ENCODE measurements at regions not wholly inside any gene's neighbourhood (a gene's known extent, or its start where the extent isn't known, plus 50 kb on each side); places are given as distances from the start of the nearest gene placed in this dataset.

GRCh38 chr20:63145156-63145555, 70.8 kb downstream of the YTHDF1 start:
- ATAC-seq: no peak
- 59 to 79% methylated on average over 1 to 3 of the region's 4 CpGs for WGBS, 2 donors (ENCODE audit: low coverage in 1 of 2)
- no peaks in the 10 kb centered on the region for H3K36me3 ChIP-seq
- H3K27me3 ChIP-seq: peaks cover 76% of the 10 kb centered on the region
- TF ChIP-seq CTCF (IDR thresholded peaks at IDR 0.05) (no peak), POLR2AphosphoS5 (IDR thresholded peaks at IDR 0.05) (no peak), POLR2A (IDR thresholded peaks at IDR 0.05) (no peak), EP300 (IDR thresholded peaks at IDR 0.05) (no peak)
- H3K4me3 ChIP-seq: no peak overlapping the region
- no peak overlapping the region for H3K27ac ChIP-seq
- H3K4me1 ChIP-seq: no peaks in the 10 kb centered on the region
- H3K9me3 ChIP-seq: peaks cover 0 to 26% (median 0%) of the 10 kb centered on the region in 3 donors

- Histone ChIP-seq H3K36me3 (no peaks in the 10 kb centered on the region), H3K4me3 (no peak overlapping the region), H3K4me1 (no peaks in the 10 kb centered on the region), H3K27ac (no peak overlapping the region), H3K9me3 (peaks cover 0 to 15% (median 0%) of the 10 kb centered on the region in 3 donors), H3K27me3 (peaks cover 75% of the 10 kb centered on the region)
- no peak for ATAC-seq
- TF ChIP-seq POLR2AphosphoS5 (IDR thresholded peaks at IDR 0.05) (no peak), EP300 (IDR thresholded peaks at IDR 0.05) (no peak), CTCF (IDR thresholded peaks at IDR 0.05) (no peak), POLR2A (IDR thresholded peaks at IDR 0.05) (no peak)
- 78 to 85% methylated on average over 9 of the region's 9 CpGs for WGBS, 2 donors (ENCODE audit: low coverage in 1 of 2)
Measured at GRCh38 chr20:63142933-63143332, 73.0 kb downstream of the YTHDF1 start.

DNA sequence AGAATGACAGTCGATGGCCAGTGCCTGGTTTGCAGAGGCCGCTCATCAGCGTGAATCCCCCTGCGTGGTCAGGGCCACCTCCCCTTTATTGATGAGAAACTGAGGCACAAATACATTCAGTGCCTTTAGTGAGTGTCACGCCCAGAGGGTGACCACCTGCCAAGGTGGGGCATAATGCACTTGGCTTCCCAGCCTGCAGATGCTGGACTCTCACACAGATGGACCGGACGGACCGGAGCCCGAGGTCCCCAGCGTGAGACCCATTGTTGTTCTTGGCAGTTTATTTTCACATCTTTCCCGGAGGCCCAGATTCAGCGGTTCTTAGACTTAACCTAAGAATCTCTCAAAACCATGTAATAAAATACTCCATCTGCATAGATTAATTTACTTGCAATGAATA, 74.4 kb downstream of the YTHDF1 start:
- Histone ChIP-seq H3K9me3 (peaks cover 0 to under 1% (median 0%) of the 10 kb centered on the region in 3 donors), H3K27ac (no peak overlapping the region), H3K27me3 (peaks cover 68% of the 10 kb centered on the region), H3K4me1 (no peaks in the 10 kb centered on the region), H3K4me3 (no peak overlapping the region), H3K36me3 (no peaks in the 10 kb centered on the region)
- no peak for TF ChIP-seq POLR2AphosphoS5 (IDR thresholded peaks at IDR 0.05)
- no peak for ATAC-seq
- 75 to 90% methylated on average over 3 to 7 of the region's 12 CpGs for whole genome bisulfite sequencing, 2 donors (ENCODE audit: low coverage in 1 of 2)

GRCh38 chr20:63140514-63141433, 75.2 kb downstream of the YTHDF1 start:
- no peak for TF ChIP-seq EP300 (IDR thresholded peaks at IDR 0.05)
- no peak for TF ChIP-seq CTCF (IDR thresholded peaks at IDR 0.05)
- no peak for TF ChIP-seq POLR2A (IDR thresholded peaks at IDR 0.05)
- no peak for TF ChIP-seq POLR2AphosphoS5 (IDR thresholded peaks at IDR 0.05)
- no peak overlapping the region for H3K4me3 ChIP-seq
- 84 to 93% methylated on average over 9 to 12 of the region's 24 CpGs for WGBS, 2 donors (ENCODE audit: low coverage in 1 of 2)
- peaks cover 69% of the 10 kb centered on the region for H3K27me3 ChIP-seq
- no peak for ATAC-seq
- no peak overlapping the region for H3K27ac ChIP-seq
- no peaks in the 10 kb centered on the region for H3K9me3 ChIP-seq
- no peaks in the 10 kb centered on the region for H3K4me1 ChIP-seq
- no peaks in the 10 kb centered on the region for H3K36me3 ChIP-seq

- H3K36me3 ChIP-seq: no peaks in the 10 kb centered on the region
- H3K4me1 ChIP-seq: no peaks in the 10 kb centered on the region
- ATAC-seq: no peak
- H3K27me3 ChIP-seq: peaks cover 63% of the 10 kb centered on the region
- WGBS, 2 donors (ENCODE audit: low coverage in 1 of 2): 68 to 87% methylated on average over 5 to 16 of the region's 19 CpGs
- no peak overlapping the region for H3K4me3 ChIP-seq
- TF ChIP-seq CTCF (IDR thresholded peaks at IDR 0.05) (no peak), POLR2AphosphoS5 (IDR thresholded peaks at IDR 0.05) (no peak), EP300 (IDR thresholded peaks at IDR 0.05) (no peak), POLR2A (IDR thresholded peaks at IDR 0.05) (no peak)
- no peak overlapping the region for H3K27ac ChIP-seq
- no peaks in the 10 kb centered on the region for H3K9me3 ChIP-seq
Measured at GRCh38 chr20:63139837-63140236, 76.1 kb downstream of the YTHDF1 start.
